HG02938 (cell line): ENCODE measurements at regions not wholly inside any gene's neighbourhood (a gene's known extent, or its start where the extent isn't known, plus 50 kb on each side); places are given as distances from the start of the nearest gene placed in this dataset.

Source experiments
- ATAC-seq: cut with Tn5 transposase; IDR thresholded peaks from one replicate; pipeline ENCODE4 v1.9.1; 2021; ENCODE audit warnings: mild to moderate bottlenecking, moderate library complexity; ENCODE audit not compliant: unreplicated experiment

- no peak for ATAC-seq
These were observed 457.6 kb downstream of the TFAP2A start for GRCh38 chr6:9957215-9957759.

- ATAC-seq = no peak
These were observed 466.2 kb downstream of the TFAP2A start for GRCh38 chr6:9948678-9949077.

DNA sequence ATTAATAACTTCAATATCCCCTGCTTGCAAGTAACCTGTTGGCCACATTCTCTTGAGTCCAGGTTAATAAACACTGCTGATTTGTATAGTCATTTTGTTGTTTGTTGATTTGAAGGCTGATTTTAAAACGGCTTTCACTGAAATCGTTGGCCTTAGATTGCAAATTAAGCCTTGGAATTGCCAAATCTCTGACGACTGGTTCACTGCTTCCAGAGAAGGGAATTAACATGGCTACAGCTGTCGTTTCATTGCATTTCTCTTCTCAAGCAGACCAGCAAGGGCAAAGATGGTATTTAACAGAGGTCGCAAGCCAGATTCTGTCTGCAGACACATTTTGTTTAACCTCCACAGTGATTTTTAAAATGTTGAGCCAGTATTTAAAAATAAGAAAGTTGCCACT, 470.9 kb downstream of the TFAP2A start:
- no peak for ATAC-seq

DNA sequence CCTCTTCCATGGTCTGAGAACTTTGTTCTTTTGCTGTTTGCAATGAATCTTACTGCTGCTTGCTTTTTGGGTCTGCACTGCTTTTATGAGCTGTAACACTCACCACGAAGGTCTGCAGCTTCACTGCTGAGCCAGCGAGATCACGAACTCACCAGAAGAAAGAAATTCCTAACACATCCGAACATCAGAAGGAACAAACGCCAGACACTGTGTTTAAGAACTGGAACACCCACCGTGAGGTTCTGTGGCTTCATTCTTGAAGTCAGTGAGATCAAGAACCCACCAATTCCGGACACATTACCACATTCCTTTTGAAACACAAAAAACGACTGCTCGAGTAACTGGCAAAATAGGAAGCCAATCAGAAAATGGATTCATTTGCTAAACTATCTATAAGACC, 471.8 kb downstream of the TFAP2A start:
- no peak for ATAC-seq

DNA sequence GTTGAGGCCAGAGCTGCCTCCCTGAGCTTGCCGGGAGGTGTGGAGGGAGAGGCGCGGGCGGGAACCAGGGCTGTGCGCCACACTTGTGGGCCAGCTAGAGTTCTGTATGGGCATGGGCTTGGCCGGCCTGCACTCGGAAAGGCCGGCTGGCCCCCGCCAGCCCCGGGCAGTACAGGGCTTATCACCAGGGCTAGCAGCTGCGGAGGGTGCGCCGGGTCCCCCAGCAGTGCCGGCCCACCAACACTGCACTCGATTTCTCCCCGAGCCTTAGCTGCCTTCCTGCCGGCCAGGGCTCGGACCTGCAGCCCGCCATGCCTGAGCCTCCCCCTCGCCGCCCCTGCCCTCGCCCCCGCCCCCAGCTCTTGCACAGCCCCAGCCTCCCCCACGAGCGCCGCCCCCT, 472.7 kb downstream of the TFAP2A start:
- ATAC-seq = no peak

DNA sequence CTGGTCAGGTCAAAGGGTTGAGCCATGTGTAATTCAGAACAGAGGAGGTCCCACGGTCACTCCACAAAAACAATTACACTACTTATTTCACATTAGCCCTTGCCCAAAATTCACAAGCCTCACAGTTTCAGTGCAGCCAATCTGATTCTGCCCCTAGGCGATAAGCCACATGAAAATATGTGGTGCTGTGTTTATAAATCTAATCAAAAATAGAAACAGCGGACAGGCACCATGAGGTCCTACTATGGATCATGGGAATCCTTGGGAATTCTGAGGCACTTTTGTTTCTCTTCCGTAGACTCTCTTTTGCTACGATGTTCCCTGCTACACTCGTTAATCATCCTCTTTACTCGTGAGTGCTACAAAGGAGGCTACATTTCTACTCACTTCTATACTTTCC, 476.1 kb downstream of the TFAP2A start:
- ATAC-seq = no peak

DNA sequence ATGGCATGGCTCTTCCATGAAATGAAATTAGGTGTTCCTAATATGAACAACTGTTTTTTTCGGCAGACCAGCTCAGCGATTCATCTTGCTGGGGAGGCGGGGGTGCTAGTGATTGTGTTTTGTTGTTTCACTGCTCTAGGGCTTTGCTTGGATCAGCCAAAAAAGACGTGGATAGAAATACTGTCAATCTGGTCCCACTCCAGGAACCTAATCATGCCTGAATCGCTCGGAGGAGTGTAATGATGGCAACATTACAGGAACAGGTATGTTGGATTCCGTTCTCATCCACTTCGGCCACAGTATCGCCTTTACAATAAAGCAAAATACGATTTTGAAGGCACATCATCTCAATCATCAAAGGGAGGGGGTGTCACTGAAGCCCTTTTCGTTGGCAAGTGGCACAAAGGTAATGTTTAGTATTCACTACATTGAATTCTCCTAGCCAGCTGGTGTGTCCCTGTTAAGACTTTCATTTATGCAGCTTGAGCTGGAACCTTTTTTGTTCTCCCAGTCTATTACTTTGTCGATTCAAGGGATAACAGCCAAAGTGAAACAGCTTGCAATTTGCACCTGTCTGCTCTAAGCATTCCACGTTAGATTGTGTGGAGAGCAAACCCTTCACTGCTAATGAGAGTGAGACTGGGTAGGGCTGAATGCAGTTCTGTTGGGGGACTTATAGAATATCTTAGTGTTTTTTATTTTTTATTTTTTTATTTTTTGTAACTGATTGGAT, 477.7 kb downstream of the TFAP2A start:
- no peak for ATAC-seq

DNA sequence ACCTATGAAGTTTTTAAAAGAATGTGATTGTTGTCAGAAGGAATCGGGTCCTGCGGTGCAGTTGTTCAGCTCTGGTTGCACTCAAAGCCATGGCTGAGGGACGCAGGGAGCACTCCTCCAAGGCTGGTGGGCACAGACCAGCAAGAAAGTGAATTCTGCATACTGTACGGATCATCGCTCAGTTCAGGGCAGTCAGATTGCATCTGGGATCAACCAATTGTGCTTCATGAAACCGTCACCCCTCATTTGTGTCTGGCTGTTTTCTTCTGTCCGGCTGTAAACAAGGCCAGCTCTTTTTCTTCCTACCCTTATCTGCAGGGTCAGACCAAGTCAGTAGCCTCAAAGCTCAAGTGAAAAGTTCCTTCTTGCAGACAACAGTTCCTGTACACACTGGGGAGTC, 478.3 kb downstream of the TFAP2A start:
- no peak for ATAC-seq

DNA sequence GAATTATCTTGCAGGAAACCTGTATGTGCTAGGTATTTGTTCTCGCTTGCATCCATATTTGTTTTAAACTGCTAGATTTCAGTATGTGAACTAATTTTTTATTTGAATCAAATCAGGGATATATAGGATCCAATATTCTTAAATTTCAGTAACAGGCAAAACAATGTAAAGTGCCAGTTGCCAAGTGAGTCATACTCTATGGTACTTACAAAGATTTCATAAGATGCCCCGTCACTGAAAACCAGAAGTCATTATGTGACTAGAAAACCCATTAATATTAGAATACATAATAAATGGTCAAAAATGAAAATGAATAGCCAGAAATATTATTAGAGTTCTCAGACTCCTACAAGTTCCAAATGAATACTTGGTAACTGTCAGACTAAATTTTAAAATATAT, 481.2 kb downstream of the TFAP2A start:
- no peak for ATAC-seq

DNA sequence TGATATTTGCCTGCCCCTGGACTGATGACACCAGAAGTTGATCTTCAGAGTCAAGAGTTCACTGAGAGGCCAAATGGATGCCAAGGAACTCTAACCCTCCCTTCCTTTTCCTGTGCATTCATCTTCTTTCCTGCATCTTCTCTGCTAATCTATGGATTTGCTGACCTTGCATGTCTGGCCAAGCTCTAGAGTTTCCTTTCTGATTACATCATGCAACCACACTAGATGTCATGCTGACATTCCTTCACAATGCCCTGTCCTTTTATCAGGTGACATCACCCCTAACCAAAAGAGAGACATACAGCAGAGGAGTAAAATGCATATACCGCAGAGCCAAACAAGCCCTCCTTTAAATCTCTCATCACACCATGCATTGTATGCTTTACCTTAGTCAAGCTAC, 487.6 kb downstream of the TFAP2A start:
- no peak for ATAC-seq

- no peak for ATAC-seq
These were observed 489.9 kb downstream of the TFAP2A start for GRCh38 chr6:9924971-9925370.

DNA sequence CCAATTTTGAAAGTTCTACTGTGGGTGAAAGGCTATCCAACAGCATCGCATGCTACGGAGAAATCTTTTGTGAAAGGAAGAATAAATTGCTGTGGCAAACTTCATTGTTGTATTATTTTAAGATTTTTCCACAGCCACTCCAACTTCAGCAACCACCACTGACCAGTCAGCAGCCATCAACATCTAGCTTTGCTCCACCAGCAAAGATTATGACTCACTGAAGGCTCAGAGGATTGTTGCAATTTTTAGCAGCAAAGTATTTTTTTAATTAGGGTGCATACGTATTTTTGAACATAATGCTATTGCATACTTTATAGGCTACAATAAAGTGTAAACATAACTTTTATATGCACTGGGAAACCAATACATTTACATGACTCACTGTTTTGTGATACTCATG, 493.5 kb downstream of the TFAP2A start:
- no peak for ATAC-seq

GRCh38 chr6:9914951-9915350, 499.9 kb downstream of the TFAP2A start:
- ATAC-seq = no peak

- ATAC-seq = no peak
These were observed 513.5 kb downstream of the TFAP2A start for GRCh38 chr6:9901376-9901775.

GRCh38 chr6:9896806-9897205, 518.1 kb downstream of the TFAP2A start:
- no peak for ATAC-seq

- no peak for ATAC-seq
These were observed 524.0 kb downstream of the TFAP2A start for GRCh38 chr6:9890893-9891292.

- ATAC-seq = no peak
These were observed 524.4 kb downstream of the TFAP2A start for GRCh38 chr6:9890469-9890868.

DNA sequence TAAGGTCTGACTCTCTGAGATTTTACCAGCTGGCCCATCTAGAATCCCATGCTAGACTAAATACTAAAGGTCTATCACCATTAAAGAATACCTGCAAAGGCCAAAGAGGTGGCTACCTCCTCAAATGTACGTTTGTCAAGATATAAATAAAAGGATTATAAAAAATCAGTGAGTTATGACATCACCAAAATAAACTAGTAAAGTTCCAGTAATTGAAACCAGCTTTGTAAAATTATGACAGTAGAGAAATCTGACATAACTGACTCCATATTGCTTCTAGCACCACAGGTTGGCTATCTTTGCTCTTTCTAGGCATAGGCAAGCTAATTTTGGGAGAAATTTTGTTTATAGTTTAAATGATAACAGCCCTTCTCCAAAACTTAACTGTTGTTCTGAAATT, 536.3 kb downstream of the TFAP2A start:
- ATAC-seq = no peak

DNA sequence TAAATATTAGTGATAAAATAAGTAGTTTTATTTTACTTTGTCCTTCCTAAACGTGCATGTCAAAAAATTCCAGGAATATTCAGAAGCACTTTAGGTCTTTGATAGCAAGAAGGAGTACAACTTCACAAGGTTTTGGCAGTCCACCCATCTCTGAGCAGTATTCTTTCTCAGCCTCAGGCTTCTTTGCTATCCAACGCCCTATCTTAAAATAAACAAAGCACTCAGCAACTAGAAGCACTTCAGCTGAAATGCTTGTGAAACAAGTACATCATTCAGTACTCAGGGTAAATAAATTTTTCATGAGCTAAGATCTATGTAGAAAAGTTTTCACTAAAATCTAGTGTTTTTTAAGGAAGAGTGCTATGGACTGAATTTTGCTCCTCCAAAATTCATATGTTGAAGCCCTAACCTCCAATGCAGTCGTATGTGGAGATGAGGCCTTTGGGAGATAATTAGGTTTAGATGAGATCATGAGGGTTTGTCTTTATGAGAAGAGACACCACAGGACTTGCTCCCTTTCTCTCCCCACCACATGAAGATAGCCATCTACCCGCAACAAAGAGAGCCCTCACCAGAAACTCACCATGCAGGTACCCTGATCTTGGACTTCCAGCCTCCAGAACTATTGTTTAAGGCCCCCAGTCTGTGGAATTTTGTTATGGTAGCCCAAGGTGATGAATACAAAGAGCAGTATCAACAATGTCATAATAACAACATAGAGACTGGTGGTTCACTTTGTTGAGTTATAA, 539.1 kb downstream of the TFAP2A start:
- no peak for ATAC-seq

GRCh38 chr6:9862603-9863167, 552.2 kb downstream of the TFAP2A start:
- ATAC-seq = no peak

GRCh38 chr6:9851541-9852380, 563.1 kb downstream of the TFAP2A start:
- ATAC-seq = no peak
